SK-N-SH (cell line): ENCODE measurements at regions not wholly inside any gene's neighbourhood (a gene's known extent, or its start where the extent isn't known, plus 50 kb on each side); places are given as distances from the start of the nearest gene placed in this dataset.

ENCODE experiments used
- CTCF ChIA-PET: fragments of 300-600, 350-600 bp; formaldehyde crosslinking; extraction: SDS; loops from one replicate; lab custom pipeline; 2021; lab: Yijun Ruan, JAX
- POLR2A ChIA-PET: fragments of 350-600 bp; sonication (Branson Sonifier 250); formaldehyde crosslinking; extraction: SDS; loops from one replicate; lab custom pipeline; 2020; ENCODE audit warnings: antibody characterized with exemption, inconsistent platforms; lab: Yijun Ruan, JAX
- DNase-seq: peaks from one replicate; pipeline ENCODE4 v3.0.0; 2012
- H2AFZ ChIP-seq: fragments of 200-600 bp; sonication (generic); 2 replicates; pipeline ENCODE4 v1.8.1; 2016; ENCODE audit warnings: antibody characterized with exemption, mild to moderate bottlenecking, low read depth
- H3F3A ChIP-seq: fragments of 200-600 bp; sonication (generic); replicated peaks from 2 replicates; pipeline ENCODE3; 2016; ENCODE audit warnings: antibody characterized with exemption, mild to moderate bottlenecking; ENCODE audit not compliant: insufficient read depth
- H3K27ac ChIP-seq, 2 experiments: fragments of 200-500 bp in 1 of 2; fragments of 200-600 bp in 1 of 2; sonication (Bioruptor generic) in 1 of 2; sonication (generic), shearing (Covaris generic) in 1 of 2; 2 replicates each; pipeline versions ENCODE4 v1.5.1 to v1.6.1; 2014 to 2016; ENCODE audit warnings: low read depth in 2 of 2, inconsistent platforms in 1 of 2, low read length in 1 of 2, mild to moderate bottlenecking in 1 of 2, mixed read lengths in 1 of 2
- H3K27me3 ChIP-seq: fragments of 200-600 bp; sonication (generic), shearing (Covaris generic); 2 replicates; pipeline ENCODE4 v1.6.1; 2016; ENCODE audit warnings: mixed run types; ENCODE audit not compliant: insufficient read depth
- H3K36me3 ChIP-seq, 2 experiments: fragments of 200-500 bp in 1 of 2; fragments of 200-600 bp in 1 of 2; sonication (Bioruptor generic) in 1 of 2; sonication (generic) in 1 of 2; replicated peaks in 1 of 2; 2 replicates each; pipeline versions ENCODE3 to v1.5.1; 2014 to 2016; ENCODE audit warnings: low read length in 1 of 2, mild to moderate bottlenecking in 1 of 2; ENCODE audit not compliant: insufficient read depth in 2 of 2, control insufficient read depth in 1 of 2
- H3K4me1 ChIP-seq, 2 experiments: fragments of 200-500 bp in 1 of 2; fragments of 200-600 bp in 1 of 2; sonication (Bioruptor generic) in 1 of 2; sonication (generic), shearing (Covaris generic) in 1 of 2; 2 replicates each; pipeline versions ENCODE4 v1.5.1 to v1.6.1; 2014 to 2016; ENCODE audit warnings: low read depth in 1 of 2, low read length in 1 of 2, mixed run types in 1 of 2; ENCODE audit not compliant: insufficient read depth in 2 of 2, control insufficient read depth in 1 of 2
- H3K4me2 ChIP-seq: fragments of 200-600 bp; sonication (generic), shearing (Covaris generic); 2 replicates; pipeline ENCODE4 v1.6.1; 2017; ENCODE audit warnings: mixed run types
- H3K4me3 ChIP-seq, 2 experiments: fragments of 200-500 bp in 1 of 2; fragments of 200-600 bp in 1 of 2; sonication (Bioruptor generic) in 1 of 2; sonication (generic), shearing (Covaris generic) in 1 of 2; 2 replicates each; pipeline versions ENCODE4 v1.5.1 to v1.8.1; 2014 to 2016; ENCODE audit warnings: low read depth in 2 of 2, inconsistent platforms in 1 of 2, low read length in 1 of 2, mild to moderate bottlenecking in 1 of 2, mixed read lengths in 1 of 2, moderate library complexity in 1 of 2
- H3K79me2 ChIP-seq: fragments of 200-600 bp; sonication (generic); 2 replicates; pipeline ENCODE4 v1.8.1; 2017; ENCODE audit warnings: mild to moderate bottlenecking; ENCODE audit not compliant: insufficient read depth
- H3K9ac ChIP-seq: fragments of 200-600 bp; sonication (generic); 2 replicates; pipeline ENCODE4 v1.6.1; 2017; ENCODE audit warnings: mixed run types
- H3K9me2 ChIP-seq: fragments of 200-600 bp; sonication (generic); 2 replicates; pipeline ENCODE4 v1.6.1; 2017; ENCODE audit warnings: mixed run types
- H3K9me3 ChIP-seq: fragments of 200-600 bp; sonication (generic); 2 replicates; pipeline ENCODE4 v1.6.1; 2017; ENCODE audit warnings: mixed run types, mild to moderate bottlenecking, moderate library complexity
- H4K20me1 ChIP-seq: fragments of 200-600 bp; sonication (generic); 2 replicates; pipeline ENCODE4 v1.6.1; 2017; ENCODE audit warnings: mild to moderate bottlenecking, mixed run types; ENCODE audit not compliant: insufficient read depth
- CHD2 ChIP-seq: fragments of 150-350 bp; IDR thresholded peaks from 2 replicates; pipeline ENCODE4 v1.6.1; 2018; ENCODE audit warnings: low read length; ENCODE audit not compliant: partially characterized antibody
- EZH2phosphoT487 ChIP-seq: fragments of 200-600 bp; sonication (generic); IDR thresholded peaks from 2 replicates; pipeline ENCODE4 v1.6.1; 2017; ENCODE audit warnings: low read depth, mixed run types, mild to moderate bottlenecking, antibody characterized with exemption, moderate library complexity, borderline replicate concordance
- FOXJ3 ChIP-seq: sonication (generic); formaldehyde crosslinking; IDR thresholded peaks from 2 replicates; pipeline ENCODE4 v1.5.1; 2020; ENCODE audit warnings: mild to moderate bottlenecking, missing genetic modification reagents
- GATA2 ChIP-seq: sonication (generic); formaldehyde crosslinking; IDR thresholded peaks from 2 replicates; pipeline ENCODE4 v1.5.0; 2020; ENCODE audit warnings: mild to moderate bottlenecking, missing genetic modification reagents
- IRF3 ChIP-seq: fragments of 150-350 bp; IDR thresholded peaks from 2 replicates; pipeline ENCODE4 v1.6.1; 2016; ENCODE audit warnings: mild to moderate bottlenecking, low read depth, low read length
- MAX ChIP-seq: IDR thresholded peaks from 2 replicates; pipeline ENCODE4 v1.4.0; 2012; ENCODE audit warnings: low read depth
- MEF2A ChIP-seq: IDR thresholded peaks from 2 replicates; pipeline ENCODE4 v1.4.0; 2012; ENCODE audit warnings: low read depth, borderline replicate concordance
- MXI1 ChIP-seq: IDR thresholded peaks from 2 replicates; pipeline ENCODE4 v1.6.1; 2012; ENCODE audit warnings: mild to moderate bottlenecking, low read depth, low read length, improper control_type of control experiment
- NRF1 ChIP-seq: IDR thresholded peaks from 2 replicates; pipeline ENCODE4 v1.6.1; 2012; ENCODE audit warnings: low read depth, mild to moderate bottlenecking, low read length
- POLR2AphosphoS5 ChIP-seq: IDR thresholded peaks from 2 replicates; pipeline ENCODE4 v1.6.1; 2012; ENCODE audit warnings: low read depth, low read length
- RAD21 ChIP-seq: IDR thresholded peaks from 2 replicates; pipeline ENCODE4 v1.6.1; 2012; ENCODE audit warnings: mild to moderate bottlenecking, low read length
- RXRA ChIP-seq: IDR thresholded peaks from 2 replicates; pipeline ENCODE4 v1.4.0; 2012; ENCODE audit warnings: low read depth, mild to moderate bottlenecking, borderline replicate concordance
- SMC3 ChIP-seq: IDR thresholded peaks from 2 replicates; pipeline ENCODE4 v1.6.1; 2012; ENCODE audit warnings: low read depth, low read length, improper control_type of control experiment
- TCF12 ChIP-seq: IDR thresholded peaks from 2 replicates; pipeline ENCODE4 v1.4.0; 2012
- TEAD4 ChIP-seq: IDR thresholded peaks from 2 replicates; pipeline ENCODE4 v1.4.0; 2012; ENCODE audit warnings: mild to moderate bottlenecking, borderline replicate concordance; ENCODE audit not compliant: insufficient read depth
- YY1 ChIP-seq: IDR thresholded peaks from 2 replicates; pipeline ENCODE4 v1.4.0; 2012; ENCODE audit warnings: low read depth, mild to moderate bottlenecking
- ZBTB33 ChIP-seq: IDR thresholded peaks from 2 replicates; pipeline ENCODE4 v1.4.0; 2012; ENCODE audit warnings: low read depth, borderline replicate concordance
- WGBS: methylation state at CpG from one replicate; pipeline ENCODE4 v1.1.6; 2017; ENCODE audit warnings: low lambda C conversion rate; 5-methylcytosine and 5-hydroxymethylcytosine counted together
- TF ChIP-seq, protein P1 (sequence below): fragments of 150-350 bp; IDR thresholded peaks from 2 replicates; pipeline ENCODE4 v1.6.1; 2017; ENCODE audit warnings: antibody characterized with exemption, low read length, low read depth, borderline replicate concordance

DNA sequence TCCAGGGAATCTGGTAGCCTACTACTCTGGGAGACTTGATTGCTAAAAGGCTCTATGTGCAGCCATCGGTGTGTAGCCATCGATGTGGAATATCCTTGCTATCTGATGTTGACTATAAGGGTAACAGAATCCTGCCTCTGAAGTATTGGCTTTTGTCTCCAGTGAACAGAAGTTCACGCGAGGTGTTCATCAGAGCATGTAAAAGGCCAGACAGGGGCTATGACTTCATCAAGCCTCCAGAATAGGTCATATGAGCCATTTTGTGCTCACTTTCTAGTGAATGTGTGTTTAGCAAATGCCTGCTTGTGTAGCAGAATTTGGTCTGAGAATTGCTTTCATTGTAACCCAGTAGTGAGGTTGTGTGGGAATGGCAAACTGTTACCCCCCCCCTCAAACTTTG lies 66.8 kb upstream of the RAD23B start (continued):
- TF ChIP-seq MXI1 (no peak), RXRA (no peak), GATA2 (CRISPR knock-in tag) (no peak)

GRCh38 chr9:107218829-107219485 lies 64.1 kb upstream of the RAD23B start:
- Histone ChIP-seq H3K9ac (no peak overlapping the region), H3K36me3 (no peaks in the 10 kb centered on the region), H3K9me2 (no peaks in the 10 kb centered on the region), H3K4me1 (peaks cover 0 to 7% of the 10 kb centered on the region in 2 experiments; a peak in 2 of 4 replicates), H3K27ac (no peak overlapping the region), H3F3A (peaks cover 3% of the 10 kb centered on the region), H3K79me2 (no peaks in the 10 kb centered on the region), H3K27me3 (no peaks in the 10 kb centered on the region), H3K4me2 (no peak overlapping the region), H3K4me3 (no peak overlapping the region), H2AFZ (no peak overlapping the region), H3K9me3 (no peaks in the 10 kb centered on the region), H4K20me1 (no peaks in the 10 kb centered on the region)
- no peak for TF ChIP-seq TEAD4
- TF ChIP-seq FOXJ3: no peak
- TF ChIP-seq NRF1: no peak
- no peak for TF ChIP-seq TCF12
- no peak for TF ChIP-seq ZBTB33
- no peak for TF ChIP-seq IRF3
- TF ChIP-seq SMC3: no peak
- TF ChIP-seq EZH2phosphoT487: no peak
- TF ChIP-seq YY1: no peak
- TF ChIP-seq RAD21: no peak
- TF ChIP-seq CHD2: no peak
- no peak for TF ChIP-seq RXRA
- TF ChIP-seq GATA2 (CRISPR knock-in tag): no peak
- no peak for TF ChIP-seq POLR2AphosphoS5
- TF ChIP-seq, protein P1, sequence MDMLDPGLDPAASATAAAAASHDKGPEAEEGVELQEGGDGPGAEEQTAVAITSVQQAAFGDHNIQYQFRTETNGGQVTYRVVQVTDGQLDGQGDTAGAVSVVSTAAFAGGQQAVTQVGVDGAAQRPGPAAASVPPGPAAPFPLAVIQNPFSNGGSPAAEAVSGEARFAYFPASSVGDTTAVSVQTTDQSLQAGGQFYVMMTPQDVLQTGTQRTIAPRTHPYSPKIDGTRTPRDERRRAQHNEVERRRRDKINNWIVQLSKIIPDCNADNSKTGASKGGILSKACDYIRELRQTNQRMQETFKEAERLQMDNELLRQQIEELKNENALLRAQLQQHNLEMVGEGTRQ: no peak
- no peak for TF ChIP-seq MAX
- TF ChIP-seq MEF2A: no peak
- no peak for TF ChIP-seq MXI1
- POLR2A ChIA-PET: no interaction called here
- DNase-seq: no peak
- WGBS: 73% methylated on average over 6 of the region's 6 CpGs
- CTCF ChIA-PET: interaction anchor here (1.0 kb wide), 1 partner anchor 8 kb away, joined by 3 read pairs; no protein-coding TSS in a partner anchor
